Spleen (tissue), 11 donors: ENCODE measurements at regions not wholly inside any gene's neighbourhood (a gene's known extent, or its start where the extent isn't known, plus 50 kb on each side); places are given as distances from the start of the nearest gene placed in this dataset.

Experiments used
- DNase-seq: peaks from one replicate; pipeline ENCODE4 v3.0.0-alpha.2; 2020
- H3K27ac ChIP-seq, 8 donors: fragments of 200-600 bp; sonication (generic) in 7 of 8; 1 replicate in 4 of 8; 2 replicates in 4 of 8; pipeline versions ENCODE4 v1.5.0 to v1.8.0; 2016 to 2021; ENCODE audit warnings: inconsistent platforms in 4 of 8, mild to moderate bottlenecking in 4 of 8, moderate library complexity in 1 of 8
- H3K27me3 ChIP-seq, 7 donors: fragments of 200-600 bp; sonication (generic) in 6 of 7; replicated peaks in 1 of 7; 1 replicate in 4 of 7; 2 replicates in 3 of 7; pipeline versions ENCODE4 v1.5.0 to v1.8.0; 2016 to 2021; ENCODE audit warnings: inconsistent platforms in 3 of 7, mild to moderate bottlenecking in 1 of 7
- H3K36me3 ChIP-seq, 6 donors: fragments of 200-600 bp; sonication (generic) in 5 of 6; 1 replicate in 4 of 6; 2 replicates in 2 of 6; pipeline versions ENCODE4 v1.5.0 to v1.8.0; 2016 to 2021; ENCODE audit warnings: inconsistent platforms in 2 of 6
- H3K4me1 ChIP-seq, 6 donors: fragments of 200-600 bp; sonication (generic) in 5 of 6; 1 replicate in 3 of 6; 2 replicates in 3 of 6; pipeline versions ENCODE4 v1.5.0 to v1.8.0; 2016 to 2021; ENCODE audit warnings: inconsistent platforms in 3 of 6
- H3K4me3 ChIP-seq, 8 donors: fragments of 200-600 bp; sonication (generic) in 7 of 8; 1 replicate in 4 of 8; 2 replicates in 4 of 8; pipeline versions ENCODE4 v1.5.0 to v1.8.0; 2016 to 2021; ENCODE audit warnings: inconsistent platforms in 4 of 8, mild to moderate bottlenecking in 4 of 8, moderate library complexity in 2 of 8
- H3K9me3 ChIP-seq, 8 donors: fragments of 200-600 bp; sonication (generic) in 7 of 8; 1 replicate in 4 of 8; 2 replicates in 4 of 8; pipeline versions ENCODE4 v1.5.0 to v1.8.0; 2016 to 2021; ENCODE audit warnings: inconsistent platforms in 4 of 8
- CTCF ChIP-seq, 11 experiments: fragments of 200-600 bp in 7 of 11; fragments of 450-650 bp in 4 of 11; sonication (generic) in 4 of 11; IDR thresholded peaks in 8 of 11; conservative IDR thresholded peaks in 3 of 11; 1 replicate in 7 of 11; 2 replicates in 4 of 11; pipeline versions ENCODE4 v1.4.0 to v1.8.0; 2016 to 2021; ENCODE audit warnings: antibody characterized with exemption in 11 of 11, inconsistent platforms in 4 of 11, mild to moderate bottlenecking in 1 of 11
- POLR2A ChIP-seq, 3 donors: fragments of 450-650 bp; IDR thresholded peaks; one replicate each; pipeline ENCODE4 v1.5.1; 2017; ENCODE audit warnings: antibody characterized with exemption in 3 of 3, mild to moderate bottlenecking in 1 of 3
- POLR2AphosphoS5 ChIP-seq, 3 donors: sonication (generic); formaldehyde crosslinking; IDR thresholded peaks; one replicate each; pipeline ENCODE4 v1.5.1; 2017; ENCODE audit warnings: antibody characterized with exemption in 3 of 3
- WGBS, 5 donors: extraction: QIAGEN DNeasy Blood & Tissue Kit in 3 of 5; methylation state at CpG; one replicate each; pipeline versions ENCODE4 v1.1.5 to v1.1.7; 2013 to 2018; 5-methylcytosine and 5-hydroxymethylcytosine counted together
- intact Hi-C: fragments of 100-400 bp; cut with DNase I; formaldehyde crosslinking; loops from one replicate; pipeline ENCODE4 v1.15.0; 2023; ENCODE audit warnings: low total_unique reads
- donor health status: healthy with polysubstance abuse.
- donor health status: DM: no; HTN: no; CAD: no; lungs with moderate emphysema.
- donor health status: DM: no; HTN: no; CAD: no.
- donor health status: Bipolar disorder and iron deficiency.
- donor health status: healthy.
- donor health status: DM: no; HTN: no; CAD: no.
- donor health status: DM: yes; HTN: yes; CAD: no.

DNA sequence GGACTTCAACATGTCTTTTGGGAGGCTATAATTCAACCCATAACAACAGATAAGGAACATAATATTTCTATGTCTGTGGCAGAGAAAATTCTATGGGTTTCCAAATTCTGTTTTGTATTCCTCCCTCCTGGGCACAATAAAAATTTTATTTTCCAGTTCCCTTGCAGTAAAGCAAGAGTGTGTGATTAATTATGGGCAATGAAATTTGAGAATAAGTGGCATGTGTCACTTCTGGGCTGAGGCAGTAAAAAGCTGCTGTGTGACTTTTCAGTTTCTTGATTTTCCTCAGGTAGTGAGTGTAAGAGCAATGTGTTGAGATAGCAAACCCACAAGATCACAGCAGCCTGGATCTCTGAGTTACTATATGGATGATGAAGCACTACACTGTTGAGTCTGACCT is 216.4 kb downstream of the MEIS1 start:
- no peak for TF ChIP-seq POLR2A (IDR thresholded peaks at IDR 0.05)
- no peak for TF ChIP-seq POLR2AphosphoS5 (IDR thresholded peaks at IDR 0.05)
- no peak for TF ChIP-seq CTCF (IDR thresholded peaks at IDR 0.05 in 8 of 11, conservative IDR thresholded peaks at IDR 0.05 in 3 of 11)
- H3K4me1 ChIP-seq = no peaks in the 10 kb centered on the region
- H3K27me3 ChIP-seq = no peaks in the 10 kb centered on the region
- H3K36me3 ChIP-seq = no peaks in the 10 kb centered on the region
- H3K9me3 ChIP-seq = no peaks in the 10 kb centered on the region
- intact Hi-C loops = no loop called here
- DNase-seq = no peak
- H3K27ac ChIP-seq = no peak overlapping the region
- H3K4me3 ChIP-seq = no peak overlapping the region

- intact Hi-C loops = no loop called here
- no peak overlapping the region for H3K4me3 ChIP-seq
- TF ChIP-seq POLR2AphosphoS5 (IDR thresholded peaks at IDR 0.05) (no peak), CTCF (IDR thresholded peaks at IDR 0.05 in 8 of 11, conservative IDR thresholded peaks at IDR 0.05 in 3 of 11) (no peak), POLR2A (IDR thresholded peaks at IDR 0.05) (no peak)
- H3K9me3 ChIP-seq = peaks cover 0 to 16% (median 4%) of the 10 kb centered on the region in 8 donors
- no peaks in the 10 kb centered on the region for H3K4me1 ChIP-seq
- no peak for DNase-seq
- no peaks in the 10 kb centered on the region for H3K36me3 ChIP-seq
- H3K27me3 ChIP-seq = peaks cover 0 to 11% (median 0%) of the 10 kb centered on the region in 7 donors
- H3K27ac ChIP-seq = no peak overlapping the region
Observed at GRCh38 chr2:66660804-66661203, 225.9 kb downstream of the MEIS1 start.

DNA sequence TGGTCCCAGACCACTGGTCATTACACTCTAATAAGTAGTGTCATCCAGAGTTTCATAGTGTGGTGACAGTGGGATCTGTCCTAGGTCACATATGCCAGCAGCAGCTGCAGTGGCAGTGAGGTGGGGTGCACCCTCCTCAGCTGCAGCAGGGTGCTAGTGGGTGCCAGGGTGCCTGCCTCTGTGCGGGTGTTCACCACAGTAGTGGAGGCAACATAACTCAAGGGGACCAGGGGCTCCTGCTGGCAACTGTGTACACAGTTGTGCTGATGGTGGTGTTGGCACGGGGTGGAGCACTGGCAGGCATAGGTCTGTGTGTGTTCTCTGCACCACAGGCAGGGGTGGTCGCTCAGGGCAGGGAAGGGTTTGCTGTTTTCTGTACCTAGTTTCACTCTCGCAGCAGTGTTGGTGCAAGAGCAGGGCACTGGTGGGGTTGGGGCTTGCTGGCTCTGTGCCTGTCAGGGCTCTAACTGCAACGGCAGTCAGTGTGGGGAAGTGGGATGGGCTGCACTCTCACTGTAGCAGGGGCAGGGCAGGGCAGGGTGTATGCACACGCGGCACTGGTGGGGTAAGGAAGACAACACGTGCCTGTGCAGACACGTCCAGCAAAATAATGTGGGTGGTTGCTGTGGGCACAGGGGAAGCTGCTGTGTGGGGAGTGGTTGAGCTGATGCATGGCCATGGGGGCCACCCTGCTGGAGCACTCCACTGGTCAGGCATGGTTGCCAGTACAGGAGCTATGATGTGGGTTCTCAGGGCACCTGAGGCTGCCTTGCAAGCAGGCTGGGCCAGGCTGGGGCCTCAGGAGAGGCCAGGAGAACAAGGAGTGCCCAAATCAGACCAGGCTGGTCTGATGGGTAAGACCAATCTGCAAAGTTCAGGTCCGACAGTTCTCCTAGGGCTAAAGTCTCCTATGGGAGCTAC is 226.6 kb downstream of the MEIS1 start:
- no peaks in the 10 kb centered on the region for H3K4me1 ChIP-seq
- H3K27ac ChIP-seq = no peak overlapping the region
- peaks cover 0 to 11% (median 0%) of the 10 kb centered on the region in 7 donors for H3K27me3 ChIP-seq
- WGBS, 5 donors = 28 to 66% (median 47%) methylated on average over 5 to 10 of the region's 10 CpGs
- no peak for DNase-seq
- no peaks in the 10 kb centered on the region for H3K36me3 ChIP-seq
- TF ChIP-seq POLR2AphosphoS5 (IDR thresholded peaks at IDR 0.05) = no peak
- no peak for TF ChIP-seq CTCF (IDR thresholded peaks at IDR 0.05 in 8 of 11, conservative IDR thresholded peaks at IDR 0.05 in 3 of 11)
- no peak for TF ChIP-seq POLR2A (IDR thresholded peaks at IDR 0.05)
- intact Hi-C loops = no loop called here
- H3K4me3 ChIP-seq = no peak overlapping the region
- H3K9me3 ChIP-seq = peaks cover 0 to 16% (median 4%) of the 10 kb centered on the region in 8 donors

- H3K27me3 ChIP-seq = peaks cover 0 to 11% (median 0%) of the 10 kb centered on the region in 7 donors
- no peaks in the 10 kb centered on the region for H3K36me3 ChIP-seq
- intact Hi-C loops = no loop called here
- no peak for TF ChIP-seq POLR2AphosphoS5 (IDR thresholded peaks at IDR 0.05)
- no peak for TF ChIP-seq POLR2A (IDR thresholded peaks at IDR 0.05)
- TF ChIP-seq CTCF (IDR thresholded peaks at IDR 0.05 in 8 of 11, conservative IDR thresholded peaks at IDR 0.05 in 3 of 11) = no peak
- no peak overlapping the region for H3K27ac ChIP-seq
- H3K4me3 ChIP-seq = no peak overlapping the region
- no peak for DNase-seq
- no peaks in the 10 kb centered on the region for H3K9me3 ChIP-seq
- 34 to 46% (median 39%) methylated on average over 5 of the region's 5 CpGs for WGBS, 5 donors
- no peaks in the 10 kb centered on the region for H3K4me1 ChIP-seq
Observed at GRCh38 chr2:66665124-66665984, 230.4 kb downstream of the MEIS1 start.
